ENCODE measurements at regions not wholly inside any gene's neighbourhood (a gene's known extent, or its start where the extent isn't known, plus 50 kb on each side); places are given as distances from the start of the nearest gene placed in this dataset.

DNA sequence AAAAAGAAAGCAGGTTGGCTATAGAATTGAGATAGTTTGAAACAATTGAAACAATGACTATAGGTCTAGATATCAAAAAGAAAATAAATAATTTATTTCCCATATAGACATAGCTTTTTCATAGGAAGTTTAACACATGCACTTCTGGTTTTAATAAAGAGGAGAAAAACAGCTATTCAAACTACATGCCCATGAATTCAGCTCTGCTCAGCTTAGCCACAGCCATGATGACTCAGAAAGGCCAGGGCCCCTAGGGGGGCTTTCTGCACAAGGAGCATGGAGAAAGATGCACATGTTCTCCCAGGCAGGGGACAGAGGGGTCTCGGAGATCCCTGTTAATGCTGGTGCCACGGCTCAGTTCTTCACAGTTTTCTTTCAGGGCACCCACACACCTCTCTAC, 114.0 kb downstream of the GALC start:
- no peak overlapping the region for H2AK9ac ChIP-seq (replicated peaks; ENCODE audit: low read depth, low read length, poor library complexity)
- no peaks in the 10 kb centered on the region for H3K9me1 ChIP-seq (ENCODE audit: insufficient read depth, low read length)
- ChIA-PET POLR2A (ENCODE audit: unreplicated experiment) (no interaction called here), CTCF (no interaction called here)
- no peak overlapping the region for H2AK5ac ChIP-seq (ENCODE audit: low read depth, low read length)
- H2AFZ ChIP-seq (replicated peaks; ENCODE audit: low read length, poor library complexity): no peak overlapping the region
- H3K9me3 ChIP-seq (ENCODE audit: control insufficient read depth, insufficient read depth, low read length): peaks cover 6% of the 10 kb centered on the region; the same call in 1 of the 2 replicates
- no peak overlapping the region for H3K9ac ChIP-seq (ENCODE audit: low read depth, low read length)
- no peak overlapping the region for H4K91ac ChIP-seq (ENCODE audit: insufficient read depth, low read depth, low read length)
- dilution Hi-C loops (cut with HindIII; ENCODE audit: low sequenced_read_pairs, unreplicated experiment) (no loop called here), intact Hi-C loops (cut with micrococcal nuclease) (no loop called here), in situ Hi-C loops (cut with MboI; ENCODE audit: low sequenced_read_pairs) (no loop called here)
- no peaks in the 10 kb centered on the region for H3K4me1 ChIP-seq (ENCODE audit: control insufficient read depth, insufficient read depth, low read length)
- no peak overlapping the region for H3K4me2 ChIP-seq (ENCODE audit: low read depth, low read length)
- no peaks in the 10 kb centered on the region for H3K36me3 ChIP-seq (ENCODE audit: control insufficient read depth, insufficient read depth, low read length)
- no peak overlapping the region for H4K8ac ChIP-seq (ENCODE audit: low read depth in 2 of 2, low read length in 2 of 2)
- TF ChIP-seq BHLHE40 (IDR thresholded peaks at IDR 0.05; ENCODE audit: low read depth, low read length): no peak
- TF ChIP-seq RFX5 (IDR thresholded peaks at IDR 0.05; ENCODE audit: low read depth, low read length): no peak
- no peak for TF ChIP-seq CHD1 (IDR thresholded peaks at IDR 0.05; ENCODE audit: low read depth, low read length)
- TF ChIP-seq SMC3 (IDR thresholded peaks at IDR 0.05; ENCODE audit: low read depth, low read length): no peak
- TF ChIP-seq MAFK (IDR thresholded peaks at IDR 0.05; ENCODE audit: low read depth, low read length): no peak
- no peak overlapping the region for H3K18ac ChIP-seq (ENCODE audit: low read depth, low read length)
- H3K27ac ChIP-seq (ENCODE audit: insufficient read depth, low read length): no peak overlapping the region
- BruUV-seq (replicated peaks): no TSS peak
- ATAC-seq (ENCODE audit: low read depth) (no peak), DNase-seq (no peak)
- no peak overlapping the region for H3K14ac ChIP-seq (replicated peaks; ENCODE audit: low read depth, low read length)
- no peak overlapping the region for H3K4ac ChIP-seq (ENCODE audit: low read depth, low read length)
- no peak overlapping the region for H2BK20ac ChIP-seq (ENCODE audit: low read depth, low read length)
- H3K23ac ChIP-seq (ENCODE audit: low read depth, low read length): no peak overlapping the region
- 33% methylated on average over 2 of the region's 2 CpGs; no CpG with 5 or more reads in 1 of the 2 experiments for WGBS, 2 experiments (ENCODE audit: extremely low coverage in 2 of 2, insufficient read length in 1 of 2)
- H4K5ac ChIP-seq (ENCODE audit: low read depth, low read length): no peak overlapping the region
- no peaks in the 10 kb centered on the region for H3K79me1 ChIP-seq (ENCODE audit: low read depth in 1 of 2, low read length in 2 of 2)
- no peak overlapping the region for H3K4me3 ChIP-seq (ENCODE audit: insufficient read depth, low read depth, low read length)
- H4K20me1 ChIP-seq (ENCODE audit: insufficient read depth, low read length): no peaks in the 10 kb centered on the region
- H2BK5ac ChIP-seq (ENCODE audit: low read depth, low read length, poor library complexity, severe bottlenecking): no peak overlapping the region
- no peak overlapping the region for H3K56ac ChIP-seq (ENCODE audit: extremely low read depth, insufficient read depth, low read length)
- no peak overlapping the region for H2BK15ac ChIP-seq (ENCODE audit: low read depth, low read length)
- H3K27me3 ChIP-seq (ENCODE audit: control insufficient read depth, insufficient read depth, low read length): no peaks in the 10 kb centered on the region
- H2BK120ac ChIP-seq (ENCODE audit: low read depth, low read length): no peak overlapping the region

Data from IMR-90 (cell line).